Stimulated activated naive CD8-positive, alpha-beta T cell treated with anti-CD3 and anti-CD28 coated beads, Interleukin-15, amount 100 ng/mL, for 72 hours (primary cell): ENCODE measurements at regions not wholly inside any gene's neighbourhood (a gene's known extent, or its start where the extent isn't known, plus 50 kb on each side); places are given as distances from the start of the nearest gene placed in this dataset.

Source experiments
- ATAC-seq: fragments of 150-1000 bp; cut with Tn5 transposase; 2 replicates; pipeline ENCODE4 v1.10.0; 2021; ENCODE audit warnings: mild to moderate bottlenecking, moderate library complexity
- DNase-seq, 2 donors: peaks; one replicate each; pipeline ENCODE4 v3.0.0; 2021 to 2022
- H3K27ac Mint-ChIP-seq, 2 donors: one replicate each; pipeline ENCODE4 v1.8.0; 2022; ENCODE audit warnings: mild to moderate bottlenecking in 2 of 2, mixed read lengths in 2 of 2, moderate library complexity in 2 of 2
- H3K27me3 Mint-ChIP-seq: one replicate; pipeline ENCODE4 v1.8.0; 2022; ENCODE audit warnings: mixed read lengths
- H3K4me1 Mint-ChIP-seq: one replicate; pipeline ENCODE4 v1.8.0; 2022; ENCODE audit warnings: mild to moderate bottlenecking, mixed read lengths
- H3K4me3 Mint-ChIP-seq, 2 donors: one replicate each; pipeline ENCODE4 v1.8.0; 2022; ENCODE audit warnings: mild to moderate bottlenecking in 2 of 2, mixed read lengths in 2 of 2, moderate library complexity in 1 of 2
- H3K9me3 Mint-ChIP-seq, 2 donors: one replicate each; pipeline ENCODE4 v1.8.0; 2022; ENCODE audit warnings: mixed read lengths in 2 of 2

- Mint-ChIP-seq H3K4me1 (no peaks in the 10 kb centered on the region), H3K9me3 (peaks cover 7 to 13% of the 10 kb centered on the region in 2 donors), H3K27me3 (no peaks in the 10 kb centered on the region), H3K27ac (no peak overlapping the region), H3K4me3 (no peak overlapping the region)
- DNase-seq: no peak
- ATAC-seq: no peak
Observed at GRCh38 chr4:126969360-126970235, 663.2 kb upstream of the INTU start.

- Mint-ChIP-seq H3K4me1 (no peaks in the 10 kb centered on the region), H3K9me3 (peaks cover 14 to 17% of the 10 kb centered on the region in 2 donors), H3K27ac (peak overlapping the region in 1 of 2 donors; percentile 29), H3K27me3 (no peaks in the 10 kb centered on the region), H3K4me3 (no peak overlapping the region)
- ATAC-seq (no peak), DNase-seq (no peak)
Observed at GRCh38 chr4:126973201-126973600, 659.6 kb upstream of the INTU start.

- ATAC-seq (no peak), DNase-seq (no peak)
- Mint-ChIP-seq H3K9me3 (peaks cover 14 to 26% of the 10 kb centered on the region in 2 donors), H3K4me3 (no peak overlapping the region), H3K27ac (no peak overlapping the region), H3K4me1 (no peaks in the 10 kb centered on the region), H3K27me3 (no peaks in the 10 kb centered on the region)
Observed at GRCh38 chr4:126976850-126977632, 655.7 kb upstream of the INTU start.

GRCh38 chr4:126986005-126986404 lies 646.8 kb upstream of the INTU start:
- DNase-seq: no peak
- ATAC-seq: no peak
- H3K27ac Mint-ChIP-seq: no peak overlapping the region

GRCh38 chr4:126986828-126987227 lies 645.9 kb upstream of the INTU start:
- Mint-ChIP-seq H3K9me3 (peaks cover 0 to 14% of the 10 kb centered on the region in 2 donors), H3K27ac (no peak overlapping the region), H3K4me1 (no peaks in the 10 kb centered on the region), H3K4me3 (no peak overlapping the region), H3K27me3 (no peaks in the 10 kb centered on the region)
- DNase-seq (no peak), ATAC-seq (no peak)

More at GRCh38 chr4:126986005-126986404, 646.8 kb upstream of the INTU start:
- Mint-ChIP-seq H3K9me3 (peaks cover 0 to 14% of the 10 kb centered on the region in 2 donors), H3K4me3 (no peak overlapping the region), H3K4me1 (no peaks in the 10 kb centered on the region), H3K27me3 (no peaks in the 10 kb centered on the region)

- Mint-ChIP-seq H3K27ac (no peak overlapping the region), H3K4me1 (no peaks in the 10 kb centered on the region), H3K9me3 (no peaks in the 10 kb centered on the region), H3K27me3 (no peaks in the 10 kb centered on the region), H3K4me3 (no peak overlapping the region)
- ATAC-seq (no peak), DNase-seq (no peak)
Observed at GRCh38 chr4:126991965-126992364, 640.8 kb upstream of the INTU start.

GRCh38 chr4:126992910-126993309 lies 639.8 kb upstream of the INTU start:
- H3K4me1 Mint-ChIP-seq: no peaks in the 10 kb centered on the region
- H3K27ac Mint-ChIP-seq: no peak overlapping the region
- no peaks in the 10 kb centered on the region for H3K27me3 Mint-ChIP-seq
- H3K9me3 Mint-ChIP-seq: no peaks in the 10 kb centered on the region
- H3K4me3 Mint-ChIP-seq: no peak overlapping the region
- ATAC-seq (no peak), DNase-seq (no peak)

GRCh38 chr4:126993351-126993750 lies 639.4 kb upstream of the INTU start:
- H3K9me3 Mint-ChIP-seq: no peaks in the 10 kb centered on the region
- H3K27ac Mint-ChIP-seq: no peak overlapping the region
- H3K4me3 Mint-ChIP-seq: no peak overlapping the region
- no peaks in the 10 kb centered on the region for H3K27me3 Mint-ChIP-seq
- no peak for DNase-seq
- ATAC-seq: no peak
- H3K4me1 Mint-ChIP-seq: no peaks in the 10 kb centered on the region

GRCh38 chr4:126995235-126995634 lies 637.5 kb upstream of the INTU start:
- no peaks in the 10 kb centered on the region for H3K9me3 Mint-ChIP-seq
- no peaks in the 10 kb centered on the region for H3K4me1 Mint-ChIP-seq

GRCh38 chr4:127000110-127000509 lies 632.6 kb upstream of the INTU start:
- Mint-ChIP-seq H3K9me3 (peaks cover 7 to 8% of the 10 kb centered on the region in 2 donors), H3K27me3 (no peaks in the 10 kb centered on the region), H3K4me3 (no peak overlapping the region), H3K27ac (no peak overlapping the region), H3K4me1 (no peaks in the 10 kb centered on the region)
- DNase-seq (no peak), ATAC-seq (no peak)

More at GRCh38 chr4:126995235-126995634, 637.5 kb upstream of the INTU start:
- Mint-ChIP-seq H3K4me3 (no peak overlapping the region), H3K27me3 (no peaks in the 10 kb centered on the region), H3K27ac (no peak overlapping the region)
- DNase-seq (no peak), ATAC-seq (no peak)

GRCh38 chr4:127000846-127001245 lies 631.9 kb upstream of the INTU start:
- no peak overlapping the region for H3K4me3 Mint-ChIP-seq
- ATAC-seq (no peak), DNase-seq (no peak)
- no peak overlapping the region for H3K27ac Mint-ChIP-seq
- peaks cover 7 to 8% of the 10 kb centered on the region in 2 donors for H3K9me3 Mint-ChIP-seq
- H3K27me3 Mint-ChIP-seq: no peaks in the 10 kb centered on the region
- no peaks in the 10 kb centered on the region for H3K4me1 Mint-ChIP-seq

- no peaks in the 10 kb centered on the region for H3K27me3 Mint-ChIP-seq
- DNase-seq (no peak), ATAC-seq (no peak)
- no peak overlapping the region for H3K4me3 Mint-ChIP-seq
- H3K9me3 Mint-ChIP-seq: peaks cover 7 to 8% of the 10 kb centered on the region in 2 donors
- H3K4me1 Mint-ChIP-seq: no peaks in the 10 kb centered on the region
- H3K27ac Mint-ChIP-seq: no peak overlapping the region
Observed at GRCh38 chr4:127001933-127002332, 630.8 kb upstream of the INTU start.

GRCh38 chr4:127006446-127006877 lies 626.3 kb upstream of the INTU start:
- DNase-seq (no peak), ATAC-seq (no peak)
- no peak overlapping the region for H3K4me3 Mint-ChIP-seq
- no peaks in the 10 kb centered on the region for H3K4me1 Mint-ChIP-seq
- no peak overlapping the region for H3K27ac Mint-ChIP-seq
- H3K9me3 Mint-ChIP-seq: peaks cover 13 to 15% of the 10 kb centered on the region in 2 donors
- no peaks in the 10 kb centered on the region for H3K27me3 Mint-ChIP-seq

- no peak overlapping the region for H3K27ac Mint-ChIP-seq
- DNase-seq (no peak), ATAC-seq (no peak)
- no peaks in the 10 kb centered on the region for H3K27me3 Mint-ChIP-seq
- peaks cover 9 to 10% of the 10 kb centered on the region in 2 donors for H3K9me3 Mint-ChIP-seq
- no peak overlapping the region for H3K4me3 Mint-ChIP-seq
- no peaks in the 10 kb centered on the region for H3K4me1 Mint-ChIP-seq
Observed at GRCh38 chr4:127007305-127007704, 625.5 kb upstream of the INTU start.

- no peaks in the 10 kb centered on the region for H3K4me1 Mint-ChIP-seq
- ATAC-seq (no peak), DNase-seq (no peak)
- H3K27me3 Mint-ChIP-seq: no peaks in the 10 kb centered on the region
- peaks cover 9 to 10% of the 10 kb centered on the region in 2 donors for H3K9me3 Mint-ChIP-seq
- H3K27ac Mint-ChIP-seq: no peak overlapping the region
- no peak overlapping the region for H3K4me3 Mint-ChIP-seq
Observed at GRCh38 chr4:127012549-127012948, 620.2 kb upstream of the INTU start.

GRCh38 chr4:127015667-127016117 lies 617.1 kb upstream of the INTU start:
- ATAC-seq (no peak), DNase-seq (no peak)
- H3K9me3 Mint-ChIP-seq: no peaks in the 10 kb centered on the region
- H3K27me3 Mint-ChIP-seq: no peaks in the 10 kb centered on the region
- no peaks in the 10 kb centered on the region for H3K4me1 Mint-ChIP-seq
- no peak overlapping the region for H3K27ac Mint-ChIP-seq
- H3K4me3 Mint-ChIP-seq: no peak overlapping the region
